ENCODE measurements at regions not wholly inside any gene's neighbourhood (a gene's known extent, or its start where the extent isn't known, plus 50 kb on each side); places are given as distances from the start of the nearest gene placed in this dataset.
"Not testable (repeated sequence)": the region's sequence is repeated elsewhere in the genome, so short reads cannot be mapped to it uniquely, and the experiment has no call there.

- DNase-seq, result not testable (repeated sequence)
Measured at GRCh38 chr2:54031288-54031687, 60.5 kb upstream of the PSME4 start.

- DNase-seq, result no peak
Measured at GRCh38 chr2:54030806-54031205, 60.0 kb upstream of the PSME4 start.

GRCh38 chr2:54030396-54030741, 59.6 kb upstream of the PSME4 start:
- no peak for DNase-seq

DNA sequence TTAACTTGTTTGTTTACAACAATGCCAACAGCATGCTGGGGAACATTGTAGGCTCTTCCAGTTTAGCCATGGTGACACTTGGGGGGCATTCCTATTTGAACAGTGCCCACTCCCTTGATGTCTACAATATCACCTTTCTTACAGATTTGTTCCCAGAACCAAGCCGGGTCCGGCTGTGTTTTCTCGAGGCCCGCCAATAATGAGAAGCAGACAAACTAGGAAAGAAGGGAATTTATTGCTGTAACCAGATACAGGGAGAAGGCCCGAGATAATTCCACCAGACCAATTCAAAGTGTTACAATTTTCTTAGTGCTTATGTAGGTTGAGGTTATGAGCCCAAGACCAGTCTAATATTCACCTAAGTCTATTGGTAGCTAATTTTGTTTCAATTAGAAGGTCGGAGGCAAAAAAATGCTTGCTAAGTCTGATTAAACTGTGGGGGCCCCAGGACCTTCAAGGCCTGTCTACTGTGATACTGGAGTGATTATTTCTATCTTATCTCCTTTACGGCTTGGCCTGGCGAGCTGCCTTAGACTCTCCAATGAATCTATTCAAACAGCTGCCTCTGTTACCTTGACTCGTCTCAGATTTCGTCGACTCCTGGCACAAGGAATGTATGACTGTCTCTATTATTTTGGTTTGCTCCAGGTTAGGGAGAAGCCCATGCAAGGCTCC, 59.1 kb upstream of the PSME4 start:
- DNase-seq, result no peak

GRCh38 chr2:54025463-54026075, 54.8 kb upstream of the PSME4 start:
- DNase-seq, result not testable (repeated sequence)

DNA sequence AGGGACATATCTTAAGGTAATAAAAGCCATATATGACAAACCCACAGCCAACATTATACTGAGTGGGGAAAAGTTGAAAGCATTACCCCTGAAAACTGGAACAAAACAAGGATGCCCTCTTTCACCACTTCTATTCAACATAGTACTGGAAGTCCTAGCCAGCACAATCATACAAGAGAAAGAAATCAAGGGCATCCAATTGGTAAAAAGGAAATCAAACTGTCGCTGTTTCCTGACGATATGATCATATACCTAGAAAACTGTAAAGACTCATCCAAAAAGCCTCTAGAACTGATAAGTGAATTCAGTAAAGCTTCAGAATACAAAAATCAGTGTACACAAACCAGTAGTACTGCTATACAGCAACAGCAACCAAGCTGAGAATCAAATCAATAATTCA, 53.8 kb upstream of the PSME4 start:
- no peak for DNase-seq

GRCh38 chr2:54021702-54022101, 50.9 kb upstream of the PSME4 start:
- DNase-seq, result no peak

DNA sequence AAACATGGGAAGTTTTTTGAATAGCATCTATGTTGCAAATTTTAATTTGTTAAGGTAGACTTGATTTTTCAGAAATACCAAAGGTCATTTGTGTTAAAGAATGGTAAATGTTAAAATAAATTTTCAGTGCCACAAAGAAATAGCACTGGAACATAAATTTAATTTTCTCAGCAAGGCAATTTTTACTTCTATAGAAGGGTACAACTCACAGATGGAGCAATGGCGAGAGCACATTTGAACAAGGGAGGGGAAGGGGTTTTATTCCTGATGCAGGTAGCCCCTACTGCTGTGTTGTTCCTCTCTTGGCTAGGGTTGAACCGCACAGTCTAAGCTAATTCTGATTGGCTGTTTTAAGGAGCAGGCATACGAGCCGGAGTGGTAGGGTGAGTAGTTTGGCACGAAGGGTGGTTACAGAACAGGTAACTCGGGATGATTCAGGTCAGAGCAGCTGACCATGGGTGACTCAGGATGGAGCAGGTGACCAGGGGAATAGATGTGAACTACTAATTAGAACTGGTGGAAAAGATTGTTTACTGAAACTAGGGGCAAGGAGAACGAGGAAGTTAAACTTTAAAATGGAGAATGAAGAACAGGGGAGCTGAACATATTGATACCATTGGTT, 50.1 kb upstream of the PSME4 start:
- DNase-seq, result no peak

Data from fibroblast of skin of right biceps (primary cell).